ENCODE measurements at regions not wholly inside any gene's neighbourhood (a gene's known extent, or its start where the extent isn't known, plus 50 kb on each side); places are given as distances from the start of the nearest gene placed in this dataset.
"Not testable (repeated sequence)": the region's sequence is repeated elsewhere in the genome, so short reads cannot be mapped to it uniquely, and the experiment has no call there.

GRCh38 chr1:178587096-178587495 lies 74.2 kb downstream of the TEX35 start:
- Histone ChIP-seq H3K27me3 (ENCODE audit: low read depth, low read length) (peaks cover 9% of the 10 kb centered on the region; the same call in 1 of the 2 replicates), H3K4me2 (ENCODE audit: low read length) (no peak overlapping the region), H2AFZ (ENCODE audit: low read depth, low read length) (no peak overlapping the region), H3K4me1 (ENCODE audit: low read length) (no peaks in the 10 kb centered on the region; the same call in 1 of the 2 replicates), H3K79me2 (ENCODE audit: low read length) (no peaks in the 10 kb centered on the region), H4K20me1 (ENCODE audit: insufficient read depth, low read length) (no peaks in the 10 kb centered on the region), H3K27ac (ENCODE audit: low read length) (no peak overlapping the region), H3K36me3 (replicated peaks; ENCODE audit: low read depth, low read length) (no peaks in the 10 kb centered on the region), H3K4me3 (ENCODE audit: low read length) (no peak overlapping the region), H3K9me3 (ENCODE audit: insufficient read depth, low read length) (no peaks in the 10 kb centered on the region), H3K9ac (ENCODE audit: low read length) (no peak overlapping the region)
- TF ChIP-seq CTCF (IDR thresholded peaks at IDR 0.05; ENCODE audit: low read depth, low read length), result no peak
- TF ChIP-seq EZH2phosphoT487 (IDR thresholded peaks at IDR 0.05; ENCODE audit: low read depth), result no peak

GRCh38 chr1:178587975-178588374 lies 75.1 kb downstream of the TEX35 start:
- Histone ChIP-seq H2AFZ (ENCODE audit: low read depth, low read length) (no peak overlapping the region), H3K4me3 (ENCODE audit: low read length) (no peak overlapping the region), H3K9ac (ENCODE audit: low read length) (no peak overlapping the region), H3K27ac (ENCODE audit: low read length) (no peak overlapping the region), H3K27me3 (ENCODE audit: low read depth, low read length) (peaks cover under 1% of the 10 kb centered on the region; the same call in 1 of the 2 replicates), H3K79me2 (ENCODE audit: low read length) (no peaks in the 10 kb centered on the region), H3K4me1 (ENCODE audit: low read length) (no peaks in the 10 kb centered on the region), H3K36me3 (replicated peaks; ENCODE audit: low read depth, low read length) (no peaks in the 10 kb centered on the region), H4K20me1 (ENCODE audit: insufficient read depth, low read length) (no peaks in the 10 kb centered on the region), H3K4me2 (ENCODE audit: low read length) (no peak overlapping the region), H3K9me3 (ENCODE audit: insufficient read depth, low read length) (no peaks in the 10 kb centered on the region)
- TF ChIP-seq EZH2phosphoT487 (IDR thresholded peaks at IDR 0.05; ENCODE audit: low read depth) (no peak), CTCF (IDR thresholded peaks at IDR 0.05; ENCODE audit: low read depth, low read length) (no peak)

- not testable (repeated sequence) for H3K79me2 ChIP-seq (ENCODE audit: low read length); H3K4me2 ChIP-seq (ENCODE audit: low read length); H3K27ac ChIP-seq (ENCODE audit: low read length)
Measured at GRCh38 chr1:178589042-178589441, 76.1 kb downstream of the TEX35 start.

GRCh38 chr1:178591811-178592210 lies 78.9 kb downstream of the TEX35 start:
- H3K36me3 ChIP-seq (replicated peaks; ENCODE audit: low read depth, low read length); H2AFZ ChIP-seq (ENCODE audit: low read depth, low read length); H3K27ac ChIP-seq (ENCODE audit: low read length); H3K4me1 ChIP-seq (ENCODE audit: low read length); H3K79me2 ChIP-seq (ENCODE audit: low read length); H4K20me1 ChIP-seq (ENCODE audit: insufficient read depth, low read length); H3K9ac ChIP-seq (ENCODE audit: low read length); H3K4me3 ChIP-seq (ENCODE audit: low read length); H3K27me3 ChIP-seq (ENCODE audit: low read depth, low read length); H3K9me3 ChIP-seq (ENCODE audit: insufficient read depth, low read length); H3K4me2 ChIP-seq (ENCODE audit: low read length): not testable (repeated sequence)

More at GRCh38 chr1:178589042-178589441, 76.1 kb downstream of the TEX35 start:
- H3K36me3 ChIP-seq (replicated peaks; ENCODE audit: low read depth, low read length); H4K20me1 ChIP-seq (ENCODE audit: insufficient read depth, low read length); H3K9ac ChIP-seq (ENCODE audit: low read length); H3K27me3 ChIP-seq (ENCODE audit: low read depth, low read length); H3K4me3 ChIP-seq (ENCODE audit: low read length); H2AFZ ChIP-seq (ENCODE audit: low read depth, low read length); H3K4me1 ChIP-seq (ENCODE audit: low read length); H3K9me3 ChIP-seq (ENCODE audit: insufficient read depth, low read length): not testable (repeated sequence)

GRCh38 chr1:178593515-178593914 lies 80.6 kb downstream of the TEX35 start:
- Histone ChIP-seq H3K36me3 (replicated peaks; ENCODE audit: low read depth, low read length) (no peaks in the 10 kb centered on the region), H3K9me3 (ENCODE audit: insufficient read depth, low read length) (no peaks in the 10 kb centered on the region), H3K4me1 (ENCODE audit: low read length) (no peaks in the 10 kb centered on the region), H3K9ac (ENCODE audit: low read length) (no peak overlapping the region), H3K4me3 (ENCODE audit: low read length) (no peak overlapping the region), H3K27me3 (ENCODE audit: low read depth, low read length) (no peaks in the 10 kb centered on the region), H3K4me2 (ENCODE audit: low read length) (no peak overlapping the region), H2AFZ (ENCODE audit: low read depth, low read length) (no peak overlapping the region), H4K20me1 (ENCODE audit: insufficient read depth, low read length) (no peaks in the 10 kb centered on the region), H3K79me2 (ENCODE audit: low read length) (no peaks in the 10 kb centered on the region), H3K27ac (ENCODE audit: low read length) (no peak overlapping the region)
- TF ChIP-seq EZH2phosphoT487 (IDR thresholded peaks at IDR 0.05; ENCODE audit: low read depth), result no peak
- no peak for TF ChIP-seq CTCF (IDR thresholded peaks at IDR 0.05; ENCODE audit: low read depth, low read length)
